Loucy (cell line): ENCODE measurements at regions not wholly inside any gene's neighbourhood (a gene's known extent, or its start where the extent isn't known, plus 50 kb on each side); places are given as distances from the start of the nearest gene placed in this dataset.

Source experiments
- H2AFZ ChIP-seq: fragments of 200-600 bp; sonication (generic); 2 replicates; pipeline ENCODE4 v1.6.0; 2016; ENCODE audit warnings: antibody characterized with exemption, mild to moderate bottlenecking, low read length, moderate library complexity
- H3F3A ChIP-seq: fragments of 200-600 bp; 2 replicates; pipeline ENCODE4 v1.6.0; 2016; ENCODE audit warnings: antibody characterized with exemption, low read depth, mild to moderate bottlenecking
- H3K27me3 ChIP-seq: fragments of 200-600 bp; sonication (generic); 2 replicates; pipeline ENCODE4 v1.6.1; 2014; ENCODE audit warnings: low read length, mild to moderate bottlenecking; ENCODE audit not compliant: insufficient read depth, poor library complexity, severe bottlenecking
- H3K36me3 ChIP-seq: fragments of 200-600 bp; sonication (generic); 2 replicates; pipeline ENCODE4 v1.6.1; 2016; ENCODE audit warnings: low read length; ENCODE audit not compliant: insufficient read depth
- H3K4me1 ChIP-seq: fragments of 200-600 bp; sonication (generic); 2 replicates; pipeline ENCODE4 v1.5.1; 2014; ENCODE audit warnings: low read length, mild to moderate bottlenecking; ENCODE audit not compliant: insufficient read depth, poor library complexity, severe bottlenecking
- H3K4me2 ChIP-seq: fragments of 200-600 bp; sonication (generic); 2 replicates; pipeline ENCODE4 v1.6.0; 2014; ENCODE audit warnings: antibody characterized with exemption, low read length, low read depth, mild to moderate bottlenecking; ENCODE audit not compliant: poor library complexity, severe bottlenecking
- H3K4me3 ChIP-seq: fragments of 200-600 bp; sonication (generic); 2 replicates; pipeline ENCODE4 v1.5.1; 2014; ENCODE audit warnings: low read length, mild to moderate bottlenecking, mixed read lengths; ENCODE audit not compliant: poor library complexity, severe bottlenecking
- H3K79me2 ChIP-seq: fragments of 200-600 bp; sonication (generic); 2 replicates; pipeline ENCODE4 v1.6.1; 2014; ENCODE audit warnings: low read length; ENCODE audit not compliant: insufficient read depth
- H3K9ac ChIP-seq: fragments of 200-600 bp; sonication (generic); 2 replicates; pipeline ENCODE4 v1.6.0; 2014; ENCODE audit warnings: mild to moderate bottlenecking, low read depth, low read length, moderate library complexity; ENCODE audit not compliant: poor library complexity, severe bottlenecking
- H3K9me2 ChIP-seq: fragments of 200-600 bp; sonication (generic); replicated peaks from 2 replicates; pipeline ENCODE4 v1.6.1; 2016; ENCODE audit warnings: low read depth, low read length, mixed read lengths
- H3K9me3 ChIP-seq: fragments of 200-600 bp; sonication (generic); 2 replicates; pipeline ENCODE4 v1.6.1; 2014; ENCODE audit warnings: mild to moderate bottlenecking, antibody characterized with exemption, low read length, low read depth; ENCODE audit not compliant: insufficient read depth
- H4K20me1 ChIP-seq: fragments of 200-600 bp; sonication (generic); 2 replicates; pipeline ENCODE4 v1.6.0; 2014; ENCODE audit warnings: antibody characterized with exemption, low read length, mild to moderate bottlenecking; ENCODE audit not compliant: insufficient read depth, poor library complexity, severe bottlenecking
- EZH2phosphoT487 ChIP-seq: fragments of 200-600 bp; IDR thresholded peaks from 2 replicates; pipeline ENCODE4 v1.6.1; 2018; ENCODE audit warnings: antibody characterized with exemption, mild to moderate bottlenecking, moderate library complexity, borderline replicate concordance
- TF ChIP-seq, protein P1 (sequence below): fragments of 200-600 bp; sonication (generic); conservative IDR thresholded peaks from 2 replicates; pipeline ENCODE4 v1.5.1; 2014; ENCODE audit warnings: mild to moderate bottlenecking, antibody characterized with exemption, low read length

DNA sequence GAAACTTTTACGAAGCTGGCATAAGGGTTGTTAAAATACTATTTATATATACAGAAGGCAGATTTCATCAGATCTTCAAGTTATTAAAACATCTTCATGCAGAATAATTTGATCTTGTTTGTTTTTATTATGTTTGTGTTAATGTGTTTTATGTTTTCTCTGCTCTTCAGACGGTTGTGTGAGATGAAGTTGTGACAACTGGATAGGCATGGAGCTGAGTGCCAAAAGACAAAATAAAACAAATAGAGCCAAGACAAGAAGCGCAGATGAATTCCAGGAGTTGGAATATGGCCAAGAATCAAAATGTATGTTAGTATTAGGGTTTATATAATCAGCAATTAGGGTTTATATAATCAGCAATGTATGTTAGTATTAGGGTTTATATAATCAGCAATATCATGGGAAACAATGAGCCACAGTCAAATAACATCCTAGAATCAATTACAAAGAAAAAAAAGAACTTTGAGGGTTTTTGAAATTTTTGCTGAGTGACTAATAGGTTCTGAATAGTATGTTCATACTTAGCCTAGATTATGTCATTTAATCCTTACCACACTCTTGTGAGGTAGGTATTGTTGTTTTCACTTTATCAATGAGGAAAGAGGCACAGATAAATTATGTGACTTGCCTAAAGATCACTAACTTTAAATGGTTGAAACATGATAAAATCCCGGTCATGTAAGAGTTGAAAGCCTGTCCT is 488.0 kb upstream of the STEAP1 start:
- Histone ChIP-seq H3K9me2 (no peaks in the 10 kb centered on the region), H2AFZ (no peak overlapping the region), H3K4me2 (no peak overlapping the region), H3K27me3 (no peaks in the 10 kb centered on the region), H3K36me3 (no peaks in the 10 kb centered on the region), H3K9ac (no peak overlapping the region), H3K4me3 (no peak overlapping the region), H4K20me1 (no peaks in the 10 kb centered on the region), H3F3A (no peaks in the 10 kb centered on the region), H3K9me3 (no peaks in the 10 kb centered on the region), H3K79me2 (no peaks in the 10 kb centered on the region), H3K4me1 (no peaks in the 10 kb centered on the region)
- no peak for TF ChIP-seq EZH2phosphoT487

DNA sequence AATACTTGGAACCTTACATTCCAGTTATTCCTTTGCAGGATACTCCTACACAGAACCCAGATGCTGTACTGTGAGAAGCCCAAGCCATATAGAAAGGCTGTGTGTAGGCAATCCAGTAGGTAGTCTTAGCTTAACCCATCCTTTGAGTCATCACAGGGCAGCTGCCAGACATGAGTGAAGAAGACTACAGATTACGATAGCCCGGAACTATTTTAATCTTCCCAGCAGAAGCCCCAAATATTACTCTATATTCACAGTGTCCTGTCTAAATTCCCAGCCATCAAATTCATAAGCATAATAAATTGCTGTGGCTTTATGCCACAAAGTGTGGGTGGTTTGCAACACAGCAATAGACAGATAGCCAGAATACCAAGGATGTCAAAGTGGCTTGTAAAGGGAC is 474.1 kb upstream of the STEAP1 start:
- no peaks in the 10 kb centered on the region for H3K27me3 ChIP-seq
- H3K36me3 ChIP-seq = no peaks in the 10 kb centered on the region
- H2AFZ ChIP-seq = no peak overlapping the region
- H3K4me1 ChIP-seq = no peaks in the 10 kb centered on the region
- no peaks in the 10 kb centered on the region for H3K9me3 ChIP-seq
- no peaks in the 10 kb centered on the region for H4K20me1 ChIP-seq
- no peak overlapping the region for H3K4me3 ChIP-seq
- H3F3A ChIP-seq = no peaks in the 10 kb centered on the region
- H3K4me2 ChIP-seq = no peak overlapping the region
- no peak overlapping the region for H3K9ac ChIP-seq
- no peaks in the 10 kb centered on the region for H3K9me2 ChIP-seq
- TF ChIP-seq, protein P1, sequence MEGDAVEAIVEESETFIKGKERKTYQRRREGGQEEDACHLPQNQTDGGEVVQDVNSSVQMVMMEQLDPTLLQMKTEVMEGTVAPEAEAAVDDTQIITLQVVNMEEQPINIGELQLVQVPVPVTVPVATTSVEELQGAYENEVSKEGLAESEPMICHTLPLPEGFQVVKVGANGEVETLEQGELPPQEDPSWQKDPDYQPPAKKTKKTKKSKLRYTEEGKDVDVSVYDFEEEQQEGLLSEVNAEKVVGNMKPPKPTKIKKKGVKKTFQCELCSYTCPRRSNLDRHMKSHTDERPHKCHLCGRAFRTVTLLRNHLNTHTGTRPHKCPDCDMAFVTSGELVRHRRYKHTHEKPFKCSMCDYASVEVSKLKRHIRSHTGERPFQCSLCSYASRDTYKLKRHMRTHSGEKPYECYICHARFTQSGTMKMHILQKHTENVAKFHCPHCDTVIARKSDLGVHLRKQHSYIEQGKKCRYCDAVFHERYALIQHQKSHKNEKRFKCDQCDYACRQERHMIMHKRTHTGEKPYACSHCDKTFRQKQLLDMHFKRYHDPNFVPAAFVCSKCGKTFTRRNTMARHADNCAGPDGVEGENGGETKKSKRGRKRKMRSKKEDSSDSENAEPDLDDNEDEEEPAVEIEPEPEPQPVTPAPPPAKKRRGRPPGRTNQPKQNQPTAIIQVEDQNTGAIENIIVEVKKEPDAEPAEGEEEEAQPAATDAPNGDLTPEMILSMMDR = no peak
- no peak for TF ChIP-seq EZH2phosphoT487
- H3K79me2 ChIP-seq = no peaks in the 10 kb centered on the region

DNA sequence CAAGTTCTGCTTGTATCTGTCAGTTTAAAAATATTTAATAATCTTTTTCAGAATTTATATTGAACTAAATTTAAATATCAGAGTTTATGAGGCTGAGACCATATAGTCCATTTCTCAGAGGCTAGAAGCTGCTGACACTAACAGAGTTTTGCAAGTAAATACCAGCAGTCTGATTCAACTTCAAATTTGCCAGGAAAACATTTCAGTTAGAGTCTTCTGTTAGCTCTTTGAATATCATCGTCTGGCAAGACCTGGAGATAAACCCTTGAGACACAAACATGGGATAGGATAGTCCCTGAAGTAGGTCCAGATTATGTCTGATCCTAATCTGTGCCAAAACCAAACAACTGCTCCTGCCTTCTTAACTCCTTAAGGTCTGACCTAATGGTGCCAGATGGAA is 472.8 kb upstream of the STEAP1 start:
- Histone ChIP-seq H4K20me1 (no peaks in the 10 kb centered on the region), H3K9ac (no peak overlapping the region), H3K9me3 (no peaks in the 10 kb centered on the region), H3K27me3 (no peaks in the 10 kb centered on the region), H3K4me1 (no peaks in the 10 kb centered on the region), H3K36me3 (no peaks in the 10 kb centered on the region), H3K4me2 (no peak overlapping the region), H2AFZ (no peak overlapping the region), H3K4me3 (no peak overlapping the region), H3K9me2 (no peaks in the 10 kb centered on the region), H3F3A (no peaks in the 10 kb centered on the region), H3K79me2 (no peaks in the 10 kb centered on the region)
- TF ChIP-seq, protein P1 = no peak
- TF ChIP-seq EZH2phosphoT487 = no peak

DNA sequence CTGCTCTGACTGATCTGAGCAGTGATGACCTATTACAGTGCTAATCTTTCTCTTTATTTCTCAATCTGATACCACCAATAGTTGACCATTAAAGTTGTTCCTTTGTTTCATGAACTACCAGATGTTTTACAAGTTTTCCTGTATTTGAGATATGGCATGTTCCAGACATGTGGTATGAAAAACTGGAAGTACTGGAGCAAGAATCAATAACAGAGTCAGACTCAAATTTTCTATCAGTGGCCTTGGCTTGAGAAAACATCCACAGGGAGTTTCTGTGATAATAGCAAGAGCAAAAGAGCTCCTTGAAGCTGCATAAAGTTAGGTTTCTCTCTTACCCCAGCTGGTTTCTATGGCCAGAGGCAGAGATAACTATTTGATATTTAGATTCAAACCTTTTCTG is 469.0 kb upstream of the STEAP1 start:
- Histone ChIP-seq H4K20me1 (no peaks in the 10 kb centered on the region), H3K4me2 (no peak overlapping the region), H3K9ac (no peak overlapping the region), H3K27me3 (no peaks in the 10 kb centered on the region), H3K9me2 (no peaks in the 10 kb centered on the region), H3K36me3 (no peaks in the 10 kb centered on the region), H3K9me3 (no peaks in the 10 kb centered on the region), H3K4me3 (no peak overlapping the region), H2AFZ (no peak overlapping the region), H3K4me1 (no peaks in the 10 kb centered on the region), H3K79me2 (no peaks in the 10 kb centered on the region), H3F3A (no peaks in the 10 kb centered on the region)
- no peak for TF ChIP-seq EZH2phosphoT487
- TF ChIP-seq, protein P1 = no peak
